K562 (cell line): ENCODE measurements at regions not wholly inside any gene's neighbourhood (a gene's known extent, or its start where the extent isn't known, plus 50 kb on each side); places are given as distances from the start of the nearest gene placed in this dataset.

Experiments
- CREM ChIP-seq: IDR thresholded peaks from 2 replicates; pipeline ENCODE4 v1.6.1; 2014; ENCODE audit warnings: antibody characterized with exemption, low read depth
- HDAC2 ChIP-seq: fragments of 450-650 bp; IDR thresholded peaks from 2 replicates; pipeline ENCODE4 v1.6.1; 2016; ENCODE audit warnings: mild to moderate bottlenecking

GRCh38 chr4:67401902-67402301 is 143.4 kb downstream of the CENPC start:
- TF ChIP-seq HDAC2 (no peak), CREM (no peak)
